NCI-H128 (cell line): ENCODE measurements at regions not wholly inside any gene's neighbourhood (a gene's known extent, or its start where the extent isn't known, plus 50 kb on each side); places are given as distances from the start of the nearest gene placed in this dataset.

Experiments used
- DNase-seq: peaks from one replicate; lab custom pipeline; 2025; ENCODE audit not compliant: unreplicated experiment; lab: John Stamatoyannopoulos, UW

- no peak for DNase-seq
Measured at GRCh38 chr2:12827721-12828120, 111.0 kb downstream of the TRIB2 start.

DNA sequence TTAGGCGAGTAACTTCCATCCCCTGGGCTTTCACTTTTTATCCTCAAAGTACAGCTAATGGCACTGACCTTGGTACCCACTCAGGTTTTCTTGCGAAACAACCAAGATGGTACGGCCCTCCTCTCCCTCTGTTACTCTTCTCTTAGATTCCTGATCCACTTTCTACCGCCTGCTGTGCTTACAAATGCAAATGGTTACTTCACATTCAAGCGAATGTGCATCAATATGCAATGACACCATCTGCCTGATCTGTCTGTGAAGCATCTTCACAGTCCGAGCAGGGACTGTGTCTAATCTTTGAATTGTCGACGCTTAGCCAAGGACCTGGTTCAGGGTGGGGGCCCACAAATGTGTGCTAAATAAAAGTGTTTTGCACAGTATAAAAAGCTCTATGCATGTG is 112.2 kb downstream of the TRIB2 start:
- no peak for DNase-seq

DNA sequence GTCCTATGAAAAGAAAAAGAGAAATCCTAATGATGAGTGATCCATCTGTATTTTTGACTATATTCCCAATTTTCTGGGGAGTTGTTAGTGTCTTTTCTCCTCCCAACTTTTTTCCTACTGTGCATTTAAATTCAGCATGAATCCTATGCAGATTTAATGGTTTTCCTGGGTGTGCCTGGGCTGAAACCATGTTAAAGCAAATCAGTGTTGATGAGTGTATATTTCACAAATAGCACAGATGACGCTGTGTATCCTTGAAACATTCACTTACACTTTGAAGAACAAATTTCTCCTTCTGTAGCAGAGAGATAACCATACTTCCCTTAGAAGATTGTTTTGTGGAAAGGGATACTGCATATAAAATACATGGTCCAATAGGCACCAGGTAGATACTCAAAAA is 114.3 kb downstream of the TRIB2 start:
- no peak for DNase-seq

DNA sequence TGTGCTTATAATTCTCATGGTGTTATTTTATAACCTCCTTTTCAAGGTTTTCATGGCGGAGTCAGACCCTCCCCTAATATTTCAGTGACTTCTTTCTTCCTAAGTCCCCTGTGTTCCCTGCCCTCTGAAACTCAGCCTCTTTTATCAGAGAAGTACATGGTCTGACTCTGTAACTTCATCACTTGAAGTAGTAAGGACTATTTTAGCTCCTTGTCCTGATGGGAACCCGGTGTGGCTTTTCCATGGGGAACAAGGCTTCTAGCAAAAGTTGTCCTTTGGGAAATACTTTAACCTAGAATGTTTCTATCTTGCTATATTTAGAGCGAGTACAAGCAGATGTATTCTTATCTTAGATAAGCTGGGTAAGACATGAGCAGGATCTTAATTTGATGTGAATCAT is 117.5 kb downstream of the TRIB2 start:
- DNase-seq: no peak

GRCh38 chr2:12835733-12836132 is 119.0 kb downstream of the TRIB2 start:
- DNase-seq: no peak

GRCh38 chr2:12839339-12839738 is 122.6 kb downstream of the TRIB2 start:
- DNase-seq: no peak

DNA sequence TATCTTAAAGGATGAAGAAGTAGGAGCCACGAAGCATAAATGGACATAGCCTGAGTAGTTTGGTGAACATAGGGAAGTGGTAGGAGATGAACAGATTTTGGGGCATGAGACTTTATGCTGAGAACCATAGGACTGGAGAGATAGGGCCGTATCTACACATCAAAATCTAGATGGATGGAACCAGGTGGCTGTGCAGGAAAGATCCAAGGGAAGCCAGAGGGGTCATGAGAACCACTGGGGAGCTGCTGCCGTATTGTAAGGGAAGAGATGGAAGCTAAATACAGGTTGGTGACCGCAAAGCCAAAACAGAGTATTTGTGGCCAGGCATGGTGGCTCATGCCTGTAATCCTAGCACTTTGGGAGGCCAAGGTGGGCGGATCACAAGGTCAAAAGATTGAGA is 124.3 kb downstream of the TRIB2 start:
- no peak for DNase-seq

DNA sequence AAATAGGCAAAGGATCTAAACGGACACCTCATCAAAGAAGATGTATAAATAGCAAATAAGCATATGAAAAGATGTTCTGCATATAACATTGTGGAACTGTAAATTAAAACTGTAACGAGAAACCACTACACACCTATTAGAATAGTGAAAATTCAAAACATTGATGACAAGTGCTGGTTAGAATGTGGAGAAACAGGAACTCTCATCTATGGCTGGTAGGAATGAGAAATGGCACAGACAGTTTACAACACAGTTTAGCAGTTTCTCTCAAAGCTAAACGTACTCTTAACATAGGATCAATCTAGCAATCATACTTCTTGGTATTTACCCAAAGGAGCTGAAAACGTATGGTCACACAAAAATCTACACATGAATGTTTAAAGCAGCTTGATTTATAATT is 126.2 kb downstream of the TRIB2 start:
- DNase-seq: no peak

DNA sequence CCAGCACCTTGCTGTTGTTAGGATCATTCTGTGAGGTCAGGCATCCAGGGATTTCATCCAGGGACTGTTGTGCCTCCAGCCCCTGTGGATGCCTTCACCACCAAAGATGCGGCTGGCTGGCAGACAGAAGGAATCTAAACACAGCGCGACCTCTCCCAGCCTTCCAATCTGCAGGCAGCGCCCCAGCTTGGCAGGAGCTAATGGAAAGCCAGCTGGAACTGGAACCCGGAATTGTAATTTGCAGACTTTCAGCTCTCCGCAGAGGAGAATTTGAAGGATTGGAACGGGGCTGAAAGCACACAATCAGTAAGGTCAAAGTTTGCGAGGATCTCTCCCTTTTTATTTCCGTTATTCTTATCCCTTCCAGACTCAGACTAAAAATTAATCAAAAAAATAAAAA is 127.8 kb downstream of the TRIB2 start:
- no peak for DNase-seq

- DNase-seq: no peak
Measured at GRCh38 chr2:12847694-12848575, 131.2 kb downstream of the TRIB2 start.

GRCh38 chr2:12852135-12852534 is 135.4 kb downstream of the TRIB2 start:
- DNase-seq: no peak

GRCh38 chr2:12854001-12854530 is 137.3 kb downstream of the TRIB2 start:
- no peak for DNase-seq

- no peak for DNase-seq
Measured at GRCh38 chr2:12855508-12855907, 138.8 kb downstream of the TRIB2 start.

DNA sequence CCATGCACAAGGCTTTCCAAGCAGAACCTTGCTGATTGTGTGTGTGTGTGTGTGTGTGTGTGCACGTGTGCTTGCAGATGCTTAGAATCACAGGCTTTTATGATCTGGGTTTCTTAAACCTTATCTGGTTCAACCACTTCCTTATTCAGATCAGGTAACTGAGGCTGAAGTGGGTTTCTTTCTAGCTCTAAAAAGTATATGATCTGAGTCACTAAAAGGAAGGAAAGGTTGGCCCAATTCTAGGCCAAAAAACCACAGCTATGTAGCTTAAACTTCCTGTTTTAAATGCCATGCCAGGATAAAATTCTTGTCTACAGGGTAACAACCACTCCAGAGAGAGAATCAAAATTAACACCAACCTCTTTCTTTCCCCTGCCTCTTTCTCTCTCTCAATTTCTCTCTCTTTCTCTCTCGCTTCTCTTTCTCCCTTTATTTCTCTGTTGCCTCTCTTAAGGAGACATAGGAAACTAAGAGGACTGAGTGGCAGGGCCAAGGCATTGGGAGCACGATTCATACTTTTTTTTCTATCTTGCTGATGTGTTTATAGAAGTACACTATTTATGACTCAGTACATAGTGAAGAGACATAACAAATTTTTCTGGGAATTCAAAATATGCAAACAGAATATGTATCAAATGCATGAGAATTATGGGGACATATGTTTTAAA is 140.3 kb downstream of the TRIB2 start:
- no peak for DNase-seq

GRCh38 chr2:12857891-12858290 is 141.2 kb downstream of the TRIB2 start:
- DNase-seq: no peak

GRCh38 chr2:12858786-12859185 is 142.1 kb downstream of the TRIB2 start:
- no peak for DNase-seq

DNA sequence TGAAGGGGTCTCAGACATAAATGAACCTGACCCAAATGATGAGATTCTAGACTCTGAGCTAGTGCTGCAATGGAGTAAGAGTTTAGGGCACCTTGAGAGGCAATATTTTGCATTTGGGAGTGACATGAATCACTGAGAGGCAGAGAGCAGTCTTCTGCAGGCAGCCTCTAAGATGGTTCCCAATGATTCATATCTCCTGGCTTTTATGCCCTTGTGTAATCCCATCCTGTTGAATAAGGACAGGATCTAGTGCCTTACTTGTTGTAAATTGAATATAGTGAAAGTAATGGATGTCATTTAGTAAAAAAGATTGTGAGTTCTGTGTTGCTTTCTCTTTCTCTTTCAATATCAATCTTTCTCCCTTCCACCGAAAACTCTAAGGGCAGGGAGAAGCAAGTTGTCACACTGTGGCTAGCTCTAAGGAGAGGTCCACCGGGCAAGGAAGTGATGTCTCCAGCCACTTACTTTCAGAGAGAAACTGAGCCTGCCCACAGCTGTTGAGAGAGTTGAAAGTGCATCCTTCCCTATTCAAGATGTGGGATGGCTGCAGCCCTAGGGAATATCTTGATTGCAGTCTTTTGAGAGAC is 144.7 kb downstream of the TRIB2 start:
- DNase-seq: no peak

DNA sequence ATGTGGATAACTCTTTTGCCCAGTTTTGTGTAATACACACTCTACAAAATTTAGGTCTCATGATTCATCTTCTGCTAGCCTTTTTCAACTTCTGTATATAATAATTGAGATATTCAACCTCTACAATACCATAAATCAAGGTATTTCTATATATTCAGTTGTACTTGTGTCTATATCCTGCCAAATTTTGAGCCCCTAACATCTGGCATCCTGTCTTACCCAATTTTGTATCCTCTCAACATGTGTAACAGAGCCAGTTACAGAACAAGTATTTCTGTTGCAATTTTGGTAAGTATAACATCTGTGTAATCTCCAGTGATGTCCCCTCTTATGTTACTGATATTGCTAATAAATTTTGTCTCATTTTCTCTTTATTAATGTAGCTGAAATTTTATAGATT is 145.8 kb downstream of the TRIB2 start:
- DNase-seq: no peak

- no peak for DNase-seq
Measured at GRCh38 chr2:12863937-12864336, 147.2 kb downstream of the TRIB2 start.

- DNase-seq: no peak
Measured at GRCh38 chr2:12867631-12868287, 151.0 kb downstream of the TRIB2 start.

DNA sequence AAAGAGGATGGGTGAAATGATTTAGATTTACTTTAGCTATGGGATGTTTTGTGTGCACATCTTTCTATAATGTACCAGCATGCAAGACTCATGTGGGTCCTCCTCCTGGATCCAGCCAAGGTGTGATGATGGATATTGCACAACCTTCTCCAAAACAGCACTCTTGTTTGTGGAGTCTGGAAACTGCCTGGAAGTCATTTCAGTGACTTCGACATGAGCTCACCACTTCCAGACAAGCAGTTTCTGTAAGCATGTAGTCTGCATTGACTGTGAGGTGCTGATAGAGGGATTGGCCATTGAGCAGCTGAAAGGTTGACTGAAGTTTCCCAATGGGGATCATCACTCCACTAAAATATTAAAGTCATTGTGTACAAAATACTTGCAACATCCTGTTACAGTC is 154.0 kb downstream of the TRIB2 start:
- DNase-seq: no peak
